C4-2B (cell line): ENCODE measurements at regions not wholly inside any gene's neighbourhood (a gene's known extent, or its start where the extent isn't known, plus 50 kb on each side); places are given as distances from the start of the nearest gene placed in this dataset.

ENCODE experiments used
- H3K27ac ChIP-seq: fragments of 450-650 bp; 2 replicates; pipeline ENCODE4 v1.5.1; 2017
- CTCF ChIP-seq: fragments of 450-650 bp; conservative IDR thresholded peaks from 2 replicates; pipeline ENCODE4 v1.5.1; 2017; ENCODE audit warnings: mild to moderate bottlenecking
- ZFX ChIP-seq: fragments of 450-650 bp; IDR thresholded peaks from 2 replicates; pipeline ENCODE4 v1.6.1; 2017

GRCh38 chr2:106991866-106992265 is 105.9 kb upstream of the ST6GAL2 start:
- no peak overlapping the region for H3K27ac ChIP-seq
- TF ChIP-seq CTCF (no peak), ZFX (no peak)

- TF ChIP-seq CTCF (no peak), ZFX (no peak)
- no peak overlapping the region for H3K27ac ChIP-seq
Observed at GRCh38 chr2:106995556-106995955, 109.6 kb upstream of the ST6GAL2 start.

- no peak overlapping the region for H3K27ac ChIP-seq
- no peak for TF ChIP-seq CTCF
- TF ChIP-seq ZFX, result no peak
Observed at GRCh38 chr2:106996171-106996769, 110.3 kb upstream of the ST6GAL2 start.

GRCh38 chr2:106997204-106997603 is 111.2 kb upstream of the ST6GAL2 start:
- no peak for TF ChIP-seq ZFX
- TF ChIP-seq CTCF, result no peak
- H3K27ac ChIP-seq, result no peak overlapping the region

GRCh38 chr2:107001062-107001461 is 115.1 kb upstream of the ST6GAL2 start:
- H3K27ac ChIP-seq, result no peak overlapping the region
- TF ChIP-seq ZFX, result no peak
- TF ChIP-seq CTCF, result no peak

GRCh38 chr2:107001551-107001950 is 115.6 kb upstream of the ST6GAL2 start:
- TF ChIP-seq CTCF (no peak), ZFX (no peak)
- no peak overlapping the region for H3K27ac ChIP-seq

GRCh38 chr2:107001964-107002696 is 116.2 kb upstream of the ST6GAL2 start:
- TF ChIP-seq ZFX, result no peak
- TF ChIP-seq CTCF, result no peak
- H3K27ac ChIP-seq, result no peak overlapping the region
